LoVo (cell line): ENCODE measurements at regions not wholly inside any gene's neighbourhood (a gene's known extent, or its start where the extent isn't known, plus 50 kb on each side); places are given as distances from the start of the nearest gene placed in this dataset.

Experiments used
- DNase-seq: peaks from one replicate; pipeline ENCODE4 v3.0.0-alpha.2; 2016; ENCODE audit warnings: low spot score

DNA sequence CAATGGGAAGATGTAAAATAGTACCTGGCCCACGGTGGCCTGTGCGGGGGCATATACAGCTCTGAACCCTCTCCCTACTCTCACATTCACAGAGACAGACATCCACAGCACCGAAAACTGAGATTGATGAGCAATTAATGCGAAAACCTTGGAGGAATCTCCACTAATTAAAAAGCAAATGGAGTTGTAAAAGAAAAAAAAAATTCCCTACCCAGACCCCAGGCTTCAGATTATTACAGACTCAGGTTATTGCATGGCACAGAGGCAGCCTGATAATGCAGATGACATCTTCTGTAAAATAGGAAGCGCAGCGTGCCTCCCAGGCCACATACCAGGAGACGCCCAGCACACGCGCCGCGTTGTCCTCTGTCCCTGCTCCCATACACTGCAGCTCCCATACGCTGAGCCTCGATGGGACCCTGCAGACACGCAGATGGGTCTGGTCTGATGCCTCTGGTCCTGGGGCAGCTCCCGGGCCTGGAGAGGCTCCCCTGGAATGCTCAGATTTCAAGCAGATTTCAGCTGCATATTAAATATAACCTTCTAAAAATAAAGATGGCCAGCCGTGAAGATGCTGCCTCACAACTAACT, 496.1 kb upstream of the MYT1L start:
- DNase-seq: no peak

DNA sequence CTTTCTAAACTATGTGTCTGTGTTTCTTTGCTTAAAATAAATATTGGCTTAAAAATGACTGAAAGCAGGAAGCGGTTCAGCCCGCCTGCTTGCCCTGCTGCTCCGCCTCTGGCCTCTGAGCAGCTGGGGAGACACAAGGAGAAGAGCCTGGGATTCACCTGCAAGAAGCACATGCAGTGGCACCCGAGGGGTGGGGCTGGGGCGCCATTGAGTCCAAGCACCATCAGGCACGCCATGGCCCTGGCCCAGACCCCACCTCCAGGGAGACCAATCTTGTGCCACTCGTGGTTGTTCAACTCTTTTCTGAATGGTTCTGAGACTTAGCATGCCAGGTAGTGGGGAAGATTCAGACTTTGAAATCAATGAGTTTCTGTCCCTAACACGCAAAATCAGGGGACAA, 495.5 kb upstream of the MYT1L start:
- DNase-seq: no peak

DNA sequence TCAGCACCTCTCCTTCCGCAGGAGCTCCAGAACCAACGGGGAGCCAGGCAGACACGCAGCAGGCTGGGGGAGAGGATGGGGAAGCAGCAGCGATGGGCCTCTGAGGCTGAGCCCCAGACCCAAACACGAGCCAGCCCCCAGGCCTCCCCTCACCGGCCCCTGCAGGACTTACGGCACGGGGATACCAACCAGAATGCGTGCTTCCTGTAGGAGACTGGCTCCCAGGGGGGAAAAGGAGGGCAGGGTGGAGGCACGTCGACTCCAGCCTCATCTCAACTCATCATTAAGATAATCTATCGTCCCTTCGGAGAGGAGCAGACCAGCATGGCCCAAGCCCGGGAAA, 495.1 kb upstream of the MYT1L start:
- DNase-seq: no peak

DNA sequence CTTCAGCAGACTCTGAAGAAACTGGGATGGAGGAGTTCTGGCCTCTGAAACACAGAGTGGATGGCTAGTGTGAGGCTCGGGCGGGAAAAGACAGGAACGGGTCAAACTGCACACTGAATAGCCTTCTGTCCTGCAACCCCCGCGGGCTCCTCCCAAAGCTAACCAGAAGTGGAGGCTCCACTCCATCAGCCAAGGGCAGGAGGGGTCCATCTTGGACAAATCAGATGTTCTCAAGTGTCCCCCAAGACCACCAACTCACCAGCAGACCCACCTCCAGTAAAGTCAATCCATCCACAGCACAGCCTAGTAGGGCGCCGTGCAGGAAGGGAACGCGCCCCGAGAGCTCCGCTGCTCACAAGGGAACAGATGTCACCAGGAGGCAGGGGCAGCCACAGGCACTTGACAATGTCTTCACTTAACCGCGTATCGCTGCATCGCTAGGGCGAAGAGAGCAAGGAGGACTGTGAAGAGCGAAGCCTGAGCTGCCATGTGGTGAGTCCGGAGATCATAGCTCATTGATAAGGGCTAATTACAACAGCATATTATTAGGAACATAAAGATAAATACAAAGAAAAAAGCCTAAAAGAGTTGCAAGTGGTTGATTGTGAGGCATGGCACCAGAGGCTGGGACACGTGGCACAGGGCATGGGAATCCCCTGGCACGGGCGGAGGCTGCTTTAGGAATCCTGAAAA, 494.6 kb upstream of the MYT1L start:
- DNase-seq: no peak

DNA sequence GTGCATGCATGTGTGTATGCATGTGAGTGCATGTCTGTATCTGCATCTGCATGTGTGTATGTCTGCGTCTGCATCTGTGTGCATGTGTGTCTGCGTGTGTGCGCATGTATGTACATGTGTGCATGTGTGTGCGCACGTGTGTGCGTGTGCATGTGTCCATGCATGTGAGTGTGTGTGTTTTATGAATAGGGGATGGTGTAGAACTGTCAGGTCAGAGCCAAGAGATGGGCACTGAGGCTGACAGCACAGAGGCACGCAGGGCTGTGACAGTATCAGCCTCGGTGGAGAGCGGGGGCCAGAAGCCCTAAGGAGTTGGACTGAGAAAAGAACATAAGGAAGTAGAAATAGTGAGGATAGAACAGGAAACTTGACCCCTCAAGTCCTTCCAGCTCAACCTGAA, 494.0 kb upstream of the MYT1L start:
- DNase-seq: no peak

GRCh38 chr2:2824588-2824987, 493.5 kb upstream of the MYT1L start:
- DNase-seq: no peak

DNA sequence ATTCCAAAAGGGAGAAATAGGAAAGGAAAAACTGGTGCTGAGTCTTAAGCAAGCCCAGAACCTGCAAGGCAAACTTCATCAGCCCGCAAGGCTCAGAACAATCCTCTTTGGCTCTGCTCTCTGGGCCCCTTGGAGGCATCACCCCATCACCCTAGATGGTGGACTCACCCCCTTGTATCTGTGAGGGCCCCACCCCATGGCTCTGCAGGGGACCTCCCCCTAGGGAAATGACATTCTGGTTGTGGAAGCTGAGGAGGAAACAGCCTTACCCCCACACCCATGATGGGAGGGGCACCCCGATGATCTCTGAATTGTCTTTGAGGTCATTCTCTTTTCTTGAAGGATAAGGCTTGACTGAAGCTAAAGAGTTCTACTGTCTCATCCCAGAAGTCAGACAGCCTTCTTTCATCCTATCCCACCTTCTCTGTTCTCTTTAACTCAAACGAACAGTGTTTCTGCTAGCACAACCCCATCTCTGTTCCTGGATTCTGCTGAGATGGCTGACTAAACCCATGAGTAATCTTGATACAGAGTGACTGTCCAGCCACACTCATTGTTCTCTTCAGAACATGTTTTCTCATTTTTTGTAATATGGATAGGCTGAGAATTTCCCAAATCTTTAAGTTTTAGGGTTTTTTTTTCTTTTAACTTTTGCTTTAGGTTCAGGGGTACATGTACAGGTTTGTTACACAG, 492.1 kb upstream of the MYT1L start:
- no peak for DNase-seq

GRCh38 chr2:2822143-2822542, 491.1 kb upstream of the MYT1L start:
- DNase-seq: no peak

- no peak for DNase-seq
Observed at GRCh38 chr2:2812648-2813047, 481.6 kb upstream of the MYT1L start.

DNA sequence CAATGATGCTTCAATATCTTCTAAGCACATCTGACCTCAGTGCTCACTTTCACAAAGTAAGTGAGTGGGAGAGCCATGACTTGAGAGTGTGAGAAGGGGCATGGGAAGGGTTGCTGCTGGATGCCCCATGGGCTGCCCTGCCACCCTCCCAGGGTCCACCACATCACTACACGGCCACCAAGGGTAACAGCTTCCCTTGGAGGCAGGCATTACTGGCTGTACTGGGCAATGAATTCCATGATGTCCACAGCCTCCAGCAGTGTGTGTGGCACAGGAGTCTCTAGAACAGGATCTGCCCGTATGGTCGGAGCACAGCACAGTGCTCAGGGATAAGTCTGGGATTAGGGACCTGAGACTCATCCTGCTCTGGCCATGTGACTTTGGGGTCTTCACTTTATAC, 481.0 kb upstream of the MYT1L start:
- no peak for DNase-seq

GRCh38 chr2:2810504-2810903, 479.4 kb upstream of the MYT1L start:
- no peak for DNase-seq

- no peak for DNase-seq
Observed at GRCh38 chr2:2809771-2810170, 478.7 kb upstream of the MYT1L start.

- no peak for DNase-seq
Observed at GRCh38 chr2:2808551-2809058, 477.5 kb upstream of the MYT1L start.

GRCh38 chr2:2806711-2807110, 475.6 kb upstream of the MYT1L start:
- no peak for DNase-seq

GRCh38 chr2:2805263-2805662, 474.2 kb upstream of the MYT1L start:
- DNase-seq: no peak

- no peak for DNase-seq
Observed at GRCh38 chr2:2804528-2804927, 473.5 kb upstream of the MYT1L start.

- DNase-seq: no peak
Observed at GRCh38 chr2:2801458-2801857, 470.4 kb upstream of the MYT1L start.

GRCh38 chr2:2800697-2801096, 469.6 kb upstream of the MYT1L start:
- no peak for DNase-seq

DNA sequence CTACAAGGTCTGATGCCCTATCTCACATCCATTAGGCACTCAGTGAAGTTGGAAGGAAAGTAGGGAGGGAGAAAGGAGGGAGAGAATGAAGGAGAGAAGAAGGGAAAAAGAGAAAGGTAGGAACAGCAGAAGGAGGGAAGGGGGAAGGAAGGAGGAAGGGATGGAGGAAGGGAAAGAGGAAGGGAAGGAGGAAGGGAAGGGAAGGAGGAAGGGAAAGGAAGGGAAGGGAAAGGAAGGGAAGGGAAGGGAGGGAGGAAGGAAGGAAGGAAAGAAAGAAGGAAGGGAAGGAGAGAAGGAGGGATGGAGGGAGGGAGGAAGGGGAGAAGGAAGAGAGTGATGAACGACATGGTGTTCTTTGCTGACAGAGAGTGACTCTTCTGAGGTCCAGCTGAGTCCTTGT, 468.9 kb upstream of the MYT1L start:
- DNase-seq: no peak

- no peak for DNase-seq
Observed at GRCh38 chr2:2799151-2799697, 468.1 kb upstream of the MYT1L start.

DNA sequence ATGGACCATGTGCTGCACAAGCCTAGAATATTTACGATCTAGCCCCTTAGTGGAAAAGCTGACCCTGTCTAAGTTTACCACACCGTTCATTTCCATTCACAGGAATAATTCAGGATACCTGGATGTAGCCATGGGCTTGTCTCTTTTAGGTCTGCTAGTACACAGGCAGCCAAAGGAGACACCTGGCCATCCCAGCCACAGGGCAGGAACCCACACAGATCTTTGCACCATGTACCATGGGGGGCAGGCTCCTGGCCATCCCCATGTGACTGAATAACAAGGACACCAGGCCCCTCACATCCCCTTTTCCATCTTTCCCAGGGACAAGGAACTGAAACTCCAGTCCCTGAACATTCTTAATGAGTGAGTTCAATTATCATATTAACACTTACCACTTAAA, 467.3 kb upstream of the MYT1L start:
- DNase-seq: no peak

GRCh38 chr2:2797797-2798196, 466.7 kb upstream of the MYT1L start:
- no peak for DNase-seq

GRCh38 chr2:2796207-2796606, 465.1 kb upstream of the MYT1L start:
- DNase-seq: no peak
